ENCODE measurements at regions not wholly inside any gene's neighbourhood (a gene's known extent, or its start where the extent isn't known, plus 50 kb on each side); places are given as distances from the start of the nearest gene placed in this dataset.

GRCh38 chr1:56142301-56142700, 437.1 kb downstream of the PLPP3 start:
- Histone ChIP-seq H3K36me3 (ENCODE audit: control insufficient read depth in 4 of 4, insufficient read depth in 4 of 4, low read length in 4 of 4) (no peaks in the 10 kb centered on the region), H3K4me3 (no peak overlapping the region), H3K27ac (ENCODE audit: low read depth in 1 of 2, low read length in 1 of 2) (no peak overlapping the region), H3K27me3 (ENCODE audit: control insufficient read depth in 3 of 3, insufficient read depth in 3 of 3, low read length in 2 of 3) (no peaks in the 10 kb centered on the region), H3K4me1 (ENCODE audit: control insufficient read depth in 5 of 5, insufficient read depth in 5 of 5, low read length in 5 of 5) (peaks cover 0 to 5% (median 0%) of the 10 kb centered on the region in 5 donors), H3K9me3 (ENCODE audit: control insufficient read depth in 4 of 4, insufficient read depth in 3 of 4, low read length in 3 of 4) (no peaks in the 10 kb centered on the region), H3K9ac (ENCODE audit: insufficient read depth in 1 of 2, low read length in 2 of 2) (no peak overlapping the region)
- 91 to 94% methylated on average over 1 of the region's 1 CpG for WGBS, 2 donors
- TF ChIP-seq, protein P1, sequence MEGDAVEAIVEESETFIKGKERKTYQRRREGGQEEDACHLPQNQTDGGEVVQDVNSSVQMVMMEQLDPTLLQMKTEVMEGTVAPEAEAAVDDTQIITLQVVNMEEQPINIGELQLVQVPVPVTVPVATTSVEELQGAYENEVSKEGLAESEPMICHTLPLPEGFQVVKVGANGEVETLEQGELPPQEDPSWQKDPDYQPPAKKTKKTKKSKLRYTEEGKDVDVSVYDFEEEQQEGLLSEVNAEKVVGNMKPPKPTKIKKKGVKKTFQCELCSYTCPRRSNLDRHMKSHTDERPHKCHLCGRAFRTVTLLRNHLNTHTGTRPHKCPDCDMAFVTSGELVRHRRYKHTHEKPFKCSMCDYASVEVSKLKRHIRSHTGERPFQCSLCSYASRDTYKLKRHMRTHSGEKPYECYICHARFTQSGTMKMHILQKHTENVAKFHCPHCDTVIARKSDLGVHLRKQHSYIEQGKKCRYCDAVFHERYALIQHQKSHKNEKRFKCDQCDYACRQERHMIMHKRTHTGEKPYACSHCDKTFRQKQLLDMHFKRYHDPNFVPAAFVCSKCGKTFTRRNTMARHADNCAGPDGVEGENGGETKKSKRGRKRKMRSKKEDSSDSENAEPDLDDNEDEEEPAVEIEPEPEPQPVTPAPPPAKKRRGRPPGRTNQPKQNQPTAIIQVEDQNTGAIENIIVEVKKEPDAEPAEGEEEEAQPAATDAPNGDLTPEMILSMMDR (IDR thresholded peaks at IDR 0.05; ENCODE audit: control extremely low read depth, extremely low read depth) = no peak
- ATAC-seq (ENCODE audit: insufficient read depth, low FRiP score) (no peak), DNase-seq (no peak)

DNA sequence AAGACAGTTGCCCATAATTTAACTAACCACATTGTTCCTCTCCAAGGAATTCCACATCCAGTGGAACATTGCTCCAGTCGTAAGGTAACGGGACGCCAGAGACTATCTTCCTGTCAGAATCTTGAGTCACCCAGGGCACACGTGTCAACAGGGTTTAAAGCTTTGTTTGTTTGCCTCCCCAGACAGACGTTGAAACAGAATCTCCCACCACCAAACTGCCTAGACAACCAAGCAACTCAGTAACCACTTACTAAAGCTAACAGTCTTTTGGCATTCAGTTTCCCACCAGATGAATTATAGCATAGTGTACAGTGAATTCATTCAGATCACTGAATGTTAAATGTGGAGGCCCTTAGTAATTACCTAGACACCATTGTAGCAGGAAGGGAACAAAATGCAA, 439.5 kb downstream of the PLPP3 start:
- Histone ChIP-seq H3K27ac (ENCODE audit: low read depth in 1 of 2, low read length in 1 of 2) (no peak overlapping the region), H3K4me3 (no peak overlapping the region), H3K36me3 (ENCODE audit: control insufficient read depth in 4 of 4, insufficient read depth in 4 of 4, low read length in 4 of 4) (no peaks in the 10 kb centered on the region), H3K9me3 (ENCODE audit: control insufficient read depth in 4 of 4, insufficient read depth in 3 of 4, low read length in 3 of 4) (no peaks in the 10 kb centered on the region), H3K27me3 (ENCODE audit: control insufficient read depth in 3 of 3, insufficient read depth in 3 of 3, low read length in 2 of 3) (no peaks in the 10 kb centered on the region), H3K9ac (ENCODE audit: insufficient read depth in 1 of 2, low read length in 2 of 2) (no peak overlapping the region), H3K4me1 (ENCODE audit: control insufficient read depth in 5 of 5, insufficient read depth in 5 of 5, low read length in 5 of 5) (no peaks in the 10 kb centered on the region)
- ATAC-seq (ENCODE audit: insufficient read depth, low FRiP score) = no peak
- WGBS, 2 donors = 87 to 89% methylated on average over 5 of the region's 5 CpGs
- TF ChIP-seq, protein P1 (IDR thresholded peaks at IDR 0.05; ENCODE audit: control extremely low read depth, extremely low read depth) = no peak
- DNase-seq = no peak

DNA sequence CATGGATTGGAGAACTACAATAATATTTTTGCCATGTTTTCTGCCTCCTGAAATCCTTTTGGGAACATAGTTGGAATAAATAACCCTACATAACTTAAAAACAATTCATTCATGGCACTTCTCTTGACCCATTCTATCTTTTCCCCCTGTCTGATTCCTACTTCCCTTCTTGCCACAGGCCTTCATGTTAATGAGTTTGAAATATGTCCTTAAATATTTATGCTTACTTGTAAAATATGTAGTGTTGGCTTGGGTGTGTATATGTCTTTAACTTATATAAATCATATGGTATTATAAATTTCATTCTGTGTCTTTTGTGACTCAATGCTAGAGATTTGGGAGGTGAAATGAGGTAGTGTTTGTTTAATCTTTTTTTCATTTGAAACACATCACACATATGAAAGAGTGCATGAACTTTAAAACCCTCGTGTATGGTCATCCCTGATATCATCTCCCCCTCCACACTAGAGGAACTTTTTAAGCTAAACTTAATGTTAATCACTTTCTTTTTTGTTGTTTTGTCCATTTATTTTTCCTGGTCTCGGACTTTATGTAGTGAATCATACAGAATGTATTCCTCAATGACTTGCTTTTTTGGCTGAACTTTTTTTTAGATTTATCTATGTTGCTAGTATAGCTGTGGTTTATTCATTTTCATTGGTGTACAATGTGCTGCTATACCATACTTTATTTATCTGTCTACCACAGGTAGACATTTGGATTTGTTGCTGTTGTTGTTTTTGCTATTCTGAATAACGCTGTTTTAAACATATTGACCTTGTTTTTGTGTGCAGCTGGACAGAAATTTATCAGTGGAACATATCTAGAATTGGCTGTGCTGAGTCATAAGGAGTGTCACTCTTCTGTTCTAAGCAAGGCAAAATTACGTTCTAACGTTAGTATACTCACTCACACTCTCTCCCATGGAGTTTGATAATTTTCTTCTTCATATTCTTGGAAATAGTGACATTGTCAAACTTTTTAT, 441.6 kb downstream of the PLPP3 start:
- ATAC-seq (ENCODE audit: insufficient read depth, low FRiP score) = no peak

More for the DNA sequence above, 441.6 kb downstream of the PLPP3 start:
- H3K9ac ChIP-seq (ENCODE audit: insufficient read depth in 1 of 2, low read length in 2 of 2) = no peak overlapping the region
- DNase-seq = no peak
- H3K4me3 ChIP-seq = no peak overlapping the region
- TF ChIP-seq, protein P1 (IDR thresholded peaks at IDR 0.05; ENCODE audit: control extremely low read depth, extremely low read depth) = no peak
- no peak overlapping the region for H3K27ac ChIP-seq (ENCODE audit: low read depth in 1 of 2, low read length in 1 of 2)
- peaks cover 0 to 6% (median 0%) of the 10 kb centered on the region in 5 donors for H3K4me1 ChIP-seq (ENCODE audit: control insufficient read depth in 5 of 5, insufficient read depth in 5 of 5, low read length in 5 of 5)
- H3K9me3 ChIP-seq (ENCODE audit: control insufficient read depth in 4 of 4, insufficient read depth in 3 of 4, low read length in 3 of 4) = no peaks in the 10 kb centered on the region
- no peaks in the 10 kb centered on the region for H3K36me3 ChIP-seq (ENCODE audit: control insufficient read depth in 4 of 4, insufficient read depth in 4 of 4, low read length in 4 of 4)
- 63 to 65% methylated on average over 5 of the region's 5 CpGs for WGBS, 2 donors
- H3K27me3 ChIP-seq (ENCODE audit: control insufficient read depth in 3 of 3, insufficient read depth in 3 of 3, low read length in 2 of 3) = no peaks in the 10 kb centered on the region
